GM21576 (cell line): ENCODE measurements at regions not wholly inside any gene's neighbourhood (a gene's known extent, or its start where the extent isn't known, plus 50 kb on each side); places are given as distances from the start of the nearest gene placed in this dataset.

Experiments
- ATAC-seq: cut with Tn5 transposase; IDR thresholded peaks from one replicate; pipeline ENCODE4 v1.9.1; 2021; ENCODE audit warnings: mild to moderate bottlenecking, moderate library complexity; ENCODE audit not compliant: unreplicated experiment

- no peak for ATAC-seq
These were observed 78.0 kb upstream of the CTLA4 start for GRCh38 chr2:203789618-203790017.

GRCh38 chr2:203790134-203790852 lies 77.3 kb upstream of the CTLA4 start:
- ATAC-seq, result no peak

- ATAC-seq, result no peak
These were observed 71.1 kb upstream of the CTLA4 start for GRCh38 chr2:203796248-203797010.

DNA sequence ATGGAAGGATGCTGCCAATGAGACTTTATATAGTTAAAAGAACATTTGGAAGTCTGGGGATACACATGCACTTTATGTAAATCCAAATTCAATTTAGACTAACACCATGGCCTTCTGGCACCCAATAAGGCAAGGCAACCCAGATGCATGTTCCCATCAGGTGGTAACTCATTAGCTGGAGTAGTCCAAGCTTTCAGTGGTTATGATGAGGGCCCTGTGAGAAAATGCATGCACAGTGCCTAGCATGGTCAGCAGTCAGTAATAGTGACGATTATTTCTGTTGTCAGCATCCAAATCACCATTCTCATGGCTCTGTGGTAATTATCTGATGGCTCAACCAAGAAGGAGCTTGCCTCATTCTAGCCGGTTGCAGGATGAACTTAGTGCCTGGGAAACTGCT lies 70.3 kb upstream of the CTLA4 start:
- no peak for ATAC-seq

- no peak for ATAC-seq
These were observed 69.9 kb upstream of the CTLA4 start for GRCh38 chr2:203797712-203798111.

DNA sequence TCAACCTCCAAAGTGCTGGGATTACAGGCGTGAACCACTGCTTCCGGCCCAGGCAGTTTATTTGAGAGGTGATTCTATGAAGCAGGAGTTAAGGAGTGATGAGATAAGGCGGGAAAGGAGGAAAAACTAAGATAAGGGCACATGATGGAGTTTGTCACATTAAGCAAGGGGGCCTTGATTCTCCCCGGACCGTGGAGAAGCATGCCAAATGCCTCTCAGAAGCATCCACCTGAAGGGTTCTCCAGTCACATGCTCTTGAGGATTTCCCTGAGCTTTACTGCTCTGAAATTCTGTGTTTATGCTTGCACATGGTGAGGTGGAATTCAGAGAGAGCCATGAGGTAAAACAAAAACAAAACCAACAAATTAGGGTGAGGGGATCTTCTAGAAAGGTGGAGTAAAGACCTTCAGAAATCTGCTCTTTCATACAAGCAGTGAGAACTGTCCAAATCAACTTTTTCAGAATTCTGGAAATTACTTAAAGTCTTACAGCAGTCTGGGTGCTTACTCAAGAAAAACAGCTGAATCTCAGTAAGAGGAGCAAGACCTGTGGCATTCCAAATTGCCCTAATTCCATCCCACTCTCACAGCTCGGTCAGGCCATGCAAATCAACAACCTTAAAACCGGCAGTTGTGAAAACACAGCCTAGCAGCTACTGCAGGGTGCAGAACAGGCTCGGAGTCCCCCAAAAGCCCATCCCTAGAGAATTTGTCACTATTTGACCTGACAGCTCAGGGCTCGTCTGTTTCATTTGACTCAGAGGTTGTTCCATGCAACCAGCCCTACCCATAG lies 69.1 kb upstream of the CTLA4 start:
- no peak for ATAC-seq

- ATAC-seq, result peak; percentile 96
These were observed 67.7 kb upstream of the CTLA4 start for GRCh38 chr2:203799908-203800307.

- no peak for ATAC-seq
These were observed 66.8 kb upstream of the CTLA4 start for GRCh38 chr2:203800783-203801182.

DNA sequence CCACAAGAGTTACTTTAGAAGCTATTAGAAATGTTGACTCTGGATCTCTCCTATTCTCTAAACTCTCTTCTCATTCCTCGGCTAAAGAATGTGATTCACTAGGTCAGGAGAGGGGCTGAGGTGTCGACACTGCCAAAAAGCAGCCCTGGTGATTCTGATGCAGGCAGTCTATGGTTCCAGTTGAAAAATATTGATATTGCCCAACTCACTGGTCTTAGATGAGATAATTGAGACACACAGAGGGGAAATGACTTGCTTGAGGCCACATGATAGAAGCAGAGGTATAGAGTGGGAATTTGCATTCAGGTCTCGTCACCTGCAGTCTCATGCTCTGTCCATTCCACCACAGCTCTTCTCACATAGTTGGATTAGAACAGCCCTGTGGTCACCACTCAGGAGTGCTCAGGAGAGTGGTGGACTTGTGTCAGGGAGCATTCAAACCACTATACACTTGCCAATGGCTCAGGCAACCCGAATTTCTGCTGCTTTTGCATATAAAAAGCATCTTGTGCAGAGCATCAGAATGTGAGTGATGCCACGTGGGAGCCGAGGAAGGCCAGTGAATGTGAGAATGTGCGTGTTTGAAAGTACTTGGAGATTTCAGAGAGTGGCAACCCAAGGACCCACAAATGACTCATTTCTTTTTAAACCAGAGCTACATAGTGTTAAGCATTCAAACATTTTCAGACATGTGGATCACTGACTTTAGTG lies 65.1 kb upstream of the CTLA4 start:
- ATAC-seq, result no peak

- ATAC-seq, result no peak
These were observed 64.5 kb upstream of the CTLA4 start for GRCh38 chr2:203803053-203803429.

GRCh38 chr2:203804070-203804469 lies 63.5 kb upstream of the CTLA4 start:
- ATAC-seq, result no peak

DNA sequence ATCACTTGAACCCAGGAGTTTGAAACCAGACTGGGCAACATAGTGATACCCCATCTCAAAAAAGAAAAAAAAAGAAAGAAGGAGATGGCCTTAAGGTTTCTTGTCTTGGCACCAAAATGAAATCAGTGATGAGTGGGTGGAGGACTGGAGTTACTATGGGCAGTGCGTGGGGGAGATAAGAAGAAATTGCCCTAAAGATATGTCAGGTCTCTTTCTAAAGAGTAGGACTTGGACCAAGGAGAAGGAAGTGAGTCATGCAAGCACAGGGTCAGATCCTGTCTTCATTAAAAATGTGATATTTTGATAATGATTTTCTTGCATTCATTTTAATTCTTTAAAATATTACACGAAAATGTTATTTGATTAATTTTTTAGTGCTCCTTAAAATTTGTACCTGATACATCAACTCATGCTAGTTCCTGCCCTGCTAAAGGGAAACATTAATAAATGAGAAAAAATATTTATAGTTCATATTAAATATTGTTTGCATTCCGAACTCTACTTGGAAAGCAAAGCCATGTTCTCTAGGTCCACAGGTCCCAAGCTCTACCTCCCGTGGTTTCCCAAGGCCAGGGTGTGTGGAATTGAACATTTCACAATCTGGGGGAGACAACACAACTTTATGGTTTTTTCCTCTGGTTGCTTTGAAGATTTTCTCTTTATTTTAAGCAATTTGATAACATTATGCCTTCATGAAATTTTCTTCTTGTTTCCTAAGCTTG lies 62.6 kb upstream of the CTLA4 start:
- ATAC-seq, result no peak

GRCh38 chr2:203805486-203805838 lies 62.1 kb upstream of the CTLA4 start:
- no peak for ATAC-seq

GRCh38 chr2:203806761-203807160 lies 60.8 kb upstream of the CTLA4 start:
- no peak for ATAC-seq

DNA sequence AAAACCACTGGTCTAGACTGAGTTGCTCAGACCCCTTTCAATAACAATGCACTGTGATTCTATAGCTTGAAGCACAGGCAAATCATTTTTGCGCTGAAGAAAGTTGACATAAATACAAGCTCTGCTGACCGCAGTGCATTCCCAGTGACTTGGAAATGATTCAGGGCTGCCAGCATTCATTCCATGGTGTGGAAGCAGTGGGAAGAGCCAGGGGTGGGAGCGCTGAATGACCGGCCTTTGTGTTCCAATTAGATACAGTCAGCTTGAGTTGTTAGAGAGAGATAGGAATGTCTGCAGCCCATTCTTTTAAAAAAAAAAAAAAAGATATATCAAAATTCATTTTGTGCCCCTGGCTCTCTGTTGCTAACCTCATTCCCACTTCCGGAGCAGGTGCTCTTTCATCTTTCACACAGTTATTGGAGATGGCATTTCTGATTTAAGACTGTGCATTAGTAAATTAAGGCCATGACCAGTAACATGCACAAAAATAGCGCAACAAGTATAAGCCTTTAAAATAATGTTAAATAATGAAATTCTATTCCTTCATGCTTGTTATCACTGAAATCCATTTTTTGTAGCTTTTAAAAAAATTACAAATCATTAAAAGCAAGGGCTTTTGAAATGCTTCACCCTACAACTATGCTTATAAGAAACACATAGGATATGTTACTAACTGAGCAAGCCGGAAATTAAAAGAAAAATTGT lies 59.4 kb upstream of the CTLA4 start:
- no peak for ATAC-seq

DNA sequence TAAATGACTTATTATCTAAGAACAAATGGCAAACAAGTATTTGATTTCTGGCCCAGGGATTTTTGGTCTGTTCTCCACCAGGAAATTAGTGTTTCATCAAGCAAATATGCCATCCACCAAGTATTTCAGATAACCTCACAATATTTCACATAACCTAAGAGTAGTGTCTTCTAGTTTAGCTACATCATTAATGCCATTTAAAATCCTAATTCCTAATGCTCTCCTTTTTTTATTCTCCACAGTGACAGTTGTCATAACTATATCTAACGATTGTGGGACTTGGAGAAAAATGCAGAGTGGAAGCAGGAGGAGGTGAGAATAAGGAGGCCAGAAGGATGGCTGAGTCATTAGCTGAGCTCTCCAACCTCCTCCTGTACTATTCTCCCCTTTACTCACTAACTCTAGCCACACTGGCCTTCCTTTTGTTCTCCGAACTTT lies 58.5 kb upstream of the CTLA4 start:
- ATAC-seq, result no peak

- ATAC-seq, result no peak
These were observed 57.5 kb upstream of the CTLA4 start for GRCh38 chr2:203809991-203810510.

DNA sequence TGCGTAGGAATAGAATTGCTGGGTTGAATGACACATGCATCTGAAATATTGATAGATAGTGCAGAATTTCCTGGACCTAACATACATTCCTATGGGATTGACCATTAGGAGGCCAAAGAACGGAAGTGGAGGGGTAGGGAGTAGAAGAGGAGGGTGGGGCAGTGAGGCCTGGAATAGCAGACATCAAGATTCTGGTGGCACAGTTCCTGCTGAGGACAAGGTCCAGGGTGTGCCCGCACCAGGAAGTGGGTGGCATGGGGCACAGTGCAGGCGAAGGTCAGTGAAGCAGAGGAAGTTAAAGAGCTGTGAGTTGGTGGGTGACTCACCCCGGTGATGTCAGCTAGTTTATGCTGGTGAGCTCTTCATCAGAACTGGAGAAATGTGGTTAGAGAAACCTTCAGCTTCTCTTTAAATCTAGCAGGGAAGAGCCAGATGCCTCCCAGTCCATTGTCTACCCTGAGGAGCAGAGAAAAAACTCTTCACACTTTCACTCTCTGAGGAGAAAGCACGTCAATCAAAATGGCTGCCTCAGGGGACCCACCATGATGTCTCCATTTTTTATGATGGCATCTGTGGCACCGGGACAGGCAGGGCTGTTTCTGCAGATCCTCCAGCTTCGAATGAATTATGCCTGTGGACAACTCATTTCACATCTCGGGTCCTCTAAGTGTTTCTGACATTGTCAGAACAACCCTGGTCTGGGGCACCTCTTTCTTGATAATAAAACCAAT lies 55.9 kb upstream of the CTLA4 start:
- ATAC-seq, result peak; percentile 68
